Neural cell (in vitro differentiated cells): ENCODE measurements at regions not wholly inside any gene's neighbourhood (a gene's known extent, or its start where the extent isn't known, plus 50 kb on each side); places are given as distances from the start of the nearest gene placed in this dataset.

Experiments
- CTCF ChIP-seq: fragments of 450-650 bp; IDR thresholded peaks from 2 replicates; pipeline ENCODE4 v1.5.1; 2014; ENCODE audit warnings: antibody characterized with exemption, mild to moderate bottlenecking, moderate library complexity; ENCODE audit not compliant: poor library complexity, severe bottlenecking
- POLR2AphosphoS5 ChIP-seq: IDR thresholded peaks from 2 replicates; pipeline ENCODE4 v1.6.1; 2012
- TAF1 ChIP-seq: IDR thresholded peaks from 2 replicates; pipeline ENCODE4 v1.6.1; 2012; ENCODE audit warnings: low read depth

- TF ChIP-seq CTCF = no peak
- no peak for TF ChIP-seq POLR2AphosphoS5
- TF ChIP-seq TAF1 = no peak
These were observed 53.4 kb upstream of the TBXT start for GRCh38 chr6:166221040-166221439.
